DND-41 (cell line): ENCODE measurements at regions not wholly inside any gene's neighbourhood (a gene's known extent, or its start where the extent isn't known, plus 50 kb on each side); places are given as distances from the start of the nearest gene placed in this dataset.

Experiments
- ATAC-seq: fragments of 200-7000 bp; cut with Tn5 transposase; 3 replicates; pipeline ENCODE4 v1.9.1; 2021; ENCODE audit warnings: low read depth; ENCODE audit not compliant: insufficient read depth
- DNase-seq: peaks from one replicate; pipeline ENCODE4 v3.0.0-alpha.2; 2020
- H2AFZ ChIP-seq: 2 replicates; pipeline ENCODE4 v1.6.0; 2012; ENCODE audit warnings: low read depth, low read length
- H3K27ac ChIP-seq: 2 replicates; pipeline ENCODE4 v1.5.1; 2012; ENCODE audit warnings: low read length, inconsistent platforms
- H3K27me3 ChIP-seq: fragments of 200-600 bp; sonication (generic); 2 replicates; pipeline ENCODE4 v1.6.0; 2012; ENCODE audit warnings: low read length, mild to moderate bottlenecking, inconsistent platforms; ENCODE audit not compliant: insufficient read depth, poor library complexity
- H3K36me3 ChIP-seq: 2 replicates; pipeline ENCODE4 v1.5.1; 2012; ENCODE audit warnings: low read length, inconsistent platforms; ENCODE audit not compliant: insufficient read depth
- H3K4me1 ChIP-seq: 2 replicates; pipeline ENCODE4 v1.5.1; 2012; ENCODE audit warnings: mild to moderate bottlenecking, low read length; ENCODE audit not compliant: insufficient read depth
- H3K4me2 ChIP-seq: 2 replicates; pipeline ENCODE4 v1.6.0; 2012; ENCODE audit warnings: mild to moderate bottlenecking, moderate library complexity, low read length, inconsistent platforms; ENCODE audit not compliant: insufficient read depth
- H3K4me3 ChIP-seq, 2 experiments: fragments of 200-600 bp in 1 of 2; shearing (Covaris generic) in 1 of 2; 2 replicates each; pipeline ENCODE4 v1.5.1; 2012 to 2016; ENCODE audit warnings: inconsistent platforms in 2 of 2, low read length in 2 of 2, mild to moderate bottlenecking in 2 of 2, low read depth in 1 of 2, moderate library complexity in 1 of 2
- H3K79me2 ChIP-seq: 2 replicates; pipeline ENCODE4 v1.6.0; 2012; ENCODE audit warnings: low read length, inconsistent platforms; ENCODE audit not compliant: insufficient read depth
- H3K9ac ChIP-seq: 2 replicates; pipeline ENCODE4 v1.6.0; 2012; ENCODE audit warnings: low read depth, mild to moderate bottlenecking, inconsistent platforms, low read length, moderate library complexity
- H3K9me3 ChIP-seq: 2 replicates; pipeline ENCODE4 v1.5.1; 2012; ENCODE audit warnings: low read length, moderate library complexity, mild to moderate bottlenecking, inconsistent platforms; ENCODE audit not compliant: insufficient read depth, severe bottlenecking
- H4K20me1 ChIP-seq: 2 replicates; pipeline ENCODE4 v1.6.0; 2012; ENCODE audit warnings: low read length; ENCODE audit not compliant: insufficient read depth
- EZH2 ChIP-seq: IDR thresholded peaks from 3 replicates; pipeline ENCODE4 v1.6.1; 2012; ENCODE audit warnings: borderline replicate concordance, low read depth, mild to moderate bottlenecking, moderate library complexity, low read length, inconsistent platforms; ENCODE audit not compliant: severe bottlenecking
- TF ChIP-seq, protein P1 (sequence below): IDR thresholded peaks from 2 replicates; pipeline ENCODE4 v1.5.1; 2012; ENCODE audit warnings: borderline replicate concordance, low read length, moderate library complexity, mild to moderate bottlenecking; ENCODE audit not compliant: poor library complexity, severe bottlenecking; ENCODE audit errors: extremely low read depth

DNA sequence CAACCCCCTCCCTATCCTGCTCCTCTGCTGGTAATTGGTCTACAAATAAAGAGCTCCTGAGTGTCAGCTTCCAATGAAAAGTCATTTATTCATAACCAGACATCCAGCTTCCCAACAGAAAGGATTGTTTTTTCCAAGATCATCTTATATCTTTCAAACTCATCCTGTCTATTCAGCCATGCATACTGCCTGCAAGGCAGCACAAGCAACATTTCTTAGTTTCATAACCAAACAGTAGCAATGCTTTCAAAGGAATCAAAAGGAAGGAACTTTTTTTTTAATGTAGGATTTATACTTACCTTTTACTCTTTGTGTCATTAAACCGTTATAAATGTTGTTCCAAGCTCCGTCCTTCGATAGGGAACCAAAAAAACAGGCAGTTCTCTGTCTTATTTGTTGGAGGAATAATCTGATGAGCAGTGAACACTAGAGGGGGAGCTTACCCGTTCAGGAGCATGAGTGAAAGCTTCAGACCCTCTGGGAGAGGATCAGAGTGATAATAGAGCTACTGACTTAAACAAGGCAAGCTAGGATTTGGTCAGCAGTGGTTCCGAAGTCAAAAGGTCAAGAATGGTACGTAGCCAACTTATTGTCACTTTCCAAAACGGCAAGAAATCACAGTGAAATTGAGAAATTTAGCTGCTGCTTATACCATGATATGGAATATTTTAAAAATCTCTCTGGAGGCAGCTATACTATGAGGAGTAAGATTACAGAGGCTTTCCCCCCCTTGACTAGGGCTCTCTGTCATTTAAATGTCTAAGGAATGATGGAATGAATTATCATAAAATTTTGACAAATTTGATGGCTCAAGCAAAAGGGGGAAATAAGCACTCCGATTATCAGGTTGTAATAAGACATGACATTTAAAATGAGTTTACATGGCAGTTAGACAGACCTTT lies 892.9 kb downstream of the NR2F1-AS1 start:
- H3K4me1 ChIP-seq = no peaks in the 10 kb centered on the region
- H3K9me3 ChIP-seq = no peaks in the 10 kb centered on the region
- TF ChIP-seq EZH2 = no peak
- TF ChIP-seq, protein P1, sequence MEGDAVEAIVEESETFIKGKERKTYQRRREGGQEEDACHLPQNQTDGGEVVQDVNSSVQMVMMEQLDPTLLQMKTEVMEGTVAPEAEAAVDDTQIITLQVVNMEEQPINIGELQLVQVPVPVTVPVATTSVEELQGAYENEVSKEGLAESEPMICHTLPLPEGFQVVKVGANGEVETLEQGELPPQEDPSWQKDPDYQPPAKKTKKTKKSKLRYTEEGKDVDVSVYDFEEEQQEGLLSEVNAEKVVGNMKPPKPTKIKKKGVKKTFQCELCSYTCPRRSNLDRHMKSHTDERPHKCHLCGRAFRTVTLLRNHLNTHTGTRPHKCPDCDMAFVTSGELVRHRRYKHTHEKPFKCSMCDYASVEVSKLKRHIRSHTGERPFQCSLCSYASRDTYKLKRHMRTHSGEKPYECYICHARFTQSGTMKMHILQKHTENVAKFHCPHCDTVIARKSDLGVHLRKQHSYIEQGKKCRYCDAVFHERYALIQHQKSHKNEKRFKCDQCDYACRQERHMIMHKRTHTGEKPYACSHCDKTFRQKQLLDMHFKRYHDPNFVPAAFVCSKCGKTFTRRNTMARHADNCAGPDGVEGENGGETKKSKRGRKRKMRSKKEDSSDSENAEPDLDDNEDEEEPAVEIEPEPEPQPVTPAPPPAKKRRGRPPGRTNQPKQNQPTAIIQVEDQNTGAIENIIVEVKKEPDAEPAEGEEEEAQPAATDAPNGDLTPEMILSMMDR = no peak
- no peaks in the 10 kb centered on the region for H3K79me2 ChIP-seq
- H3K9ac ChIP-seq = no peak overlapping the region
- no peaks in the 10 kb centered on the region for H3K36me3 ChIP-seq
- no peaks in the 10 kb centered on the region for H4K20me1 ChIP-seq
- no peak overlapping the region for H3K27ac ChIP-seq
- H2AFZ ChIP-seq = no peak overlapping the region
- no peak for DNase-seq
- H3K27me3 ChIP-seq = no peaks in the 10 kb centered on the region
- ATAC-seq = no peak
- no peak overlapping the region for H3K4me3 ChIP-seq
- no peak overlapping the region for H3K4me2 ChIP-seq

DNA sequence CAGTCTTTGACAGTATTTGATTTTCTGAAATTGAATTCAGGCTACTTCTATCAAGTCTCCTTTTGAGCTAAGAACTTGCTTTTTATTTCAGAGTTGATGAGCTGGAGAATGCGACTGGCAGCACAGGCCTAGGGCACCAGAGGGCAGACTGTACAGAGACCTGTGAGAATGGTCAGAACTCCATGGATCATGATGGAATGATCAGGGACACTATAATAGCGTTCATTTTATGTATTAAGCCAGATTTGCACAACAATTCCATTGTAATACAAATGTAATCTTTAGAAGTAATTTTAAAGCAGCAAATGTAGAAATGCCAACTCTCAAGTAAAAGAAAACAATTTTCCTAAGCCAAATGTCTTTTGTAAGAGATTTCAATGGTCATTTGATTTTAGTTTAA lies 902.4 kb downstream of the NR2F1-AS1 start:
- no peak overlapping the region for H3K4me2 ChIP-seq
- H3K4me1 ChIP-seq = no peaks in the 10 kb centered on the region
- H3K27ac ChIP-seq = no peak overlapping the region
- DNase-seq (no peak), ATAC-seq (no peak)
- no peaks in the 10 kb centered on the region for H3K36me3 ChIP-seq
- H3K4me3 ChIP-seq = no peak overlapping the region
- H4K20me1 ChIP-seq = no peaks in the 10 kb centered on the region
- H3K9ac ChIP-seq = no peak overlapping the region
- no peaks in the 10 kb centered on the region for H3K79me2 ChIP-seq
- no peak overlapping the region for H2AFZ ChIP-seq
- TF ChIP-seq, protein P1 = no peak
- TF ChIP-seq EZH2 = no peak
- H3K9me3 ChIP-seq = no peaks in the 10 kb centered on the region
- no peaks in the 10 kb centered on the region for H3K27me3 ChIP-seq

DNA sequence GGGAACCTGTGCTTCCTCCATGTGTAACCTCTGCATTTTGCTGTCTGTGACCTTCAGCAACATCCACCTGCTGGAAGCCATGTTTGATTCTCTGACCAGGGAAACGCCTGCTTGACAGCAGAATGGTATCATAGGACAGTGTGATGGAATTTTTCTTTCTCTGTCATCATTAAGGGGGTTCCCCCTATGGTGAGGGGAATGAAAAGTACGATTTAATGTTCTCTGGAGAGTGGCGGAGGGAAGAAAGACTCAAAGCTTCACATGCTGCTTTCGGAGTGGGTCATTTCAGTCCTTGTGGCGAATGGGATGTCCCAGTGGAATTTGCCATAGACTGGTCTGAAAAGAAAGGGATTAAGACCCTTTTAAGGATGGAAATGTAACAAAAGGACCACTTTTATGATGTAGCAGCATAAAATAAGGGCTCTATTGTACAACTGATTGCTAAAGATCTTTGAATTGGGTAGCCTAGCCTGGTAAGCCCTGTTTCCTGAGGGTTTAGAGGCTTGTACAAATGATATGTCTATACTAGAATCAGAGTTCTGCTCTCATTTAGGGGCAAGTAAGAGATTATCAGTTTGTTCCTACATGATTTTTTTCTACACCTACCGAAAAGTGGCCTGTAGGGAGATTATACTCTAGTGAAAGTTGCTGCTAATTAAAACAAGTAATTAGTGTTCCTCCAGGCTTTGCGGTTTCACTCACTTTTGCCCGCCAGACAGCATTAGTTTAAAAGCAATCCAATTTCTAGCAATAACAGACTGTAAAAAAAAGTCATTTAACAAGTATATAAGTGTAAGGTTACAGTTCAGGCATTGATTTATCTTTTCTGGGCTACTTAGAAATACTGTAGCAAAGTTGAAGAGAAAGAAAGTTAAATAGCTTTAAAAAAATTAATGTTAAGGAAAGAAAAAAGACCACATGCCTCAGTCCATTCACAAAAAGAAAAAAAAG lies 904.5 kb downstream of the NR2F1-AS1 start:
- H3K4me2 ChIP-seq = no peak overlapping the region
- TF ChIP-seq, protein P1 = no peak
- TF ChIP-seq EZH2 = no peak
- no peak for ATAC-seq
- H3K9ac ChIP-seq = no peak overlapping the region
- H3K27ac ChIP-seq = no peak overlapping the region
- no peak overlapping the region for H2AFZ ChIP-seq
- no peaks in the 10 kb centered on the region for H3K27me3 ChIP-seq
- no peaks in the 10 kb centered on the region for H3K36me3 ChIP-seq
- H4K20me1 ChIP-seq = no peaks in the 10 kb centered on the region
- DNase-seq = no peak
- H3K79me2 ChIP-seq = no peaks in the 10 kb centered on the region
- no peaks in the 10 kb centered on the region for H3K4me1 ChIP-seq
- no peak overlapping the region for H3K4me3 ChIP-seq
- no peaks in the 10 kb centered on the region for H3K9me3 ChIP-seq
